Neural cell (in vitro differentiated cells): ENCODE measurements at regions not wholly inside any gene's neighbourhood (a gene's known extent, or its start where the extent isn't known, plus 50 kb on each side); places are given as distances from the start of the nearest gene placed in this dataset.

Experiments used
- H2AFZ ChIP-seq: fragments of 200-600, 300-800 bp; sonication (generic), shearing (Covaris generic); 2 replicates; pipeline ENCODE4 v1.6.0; 2014; ENCODE audit warnings: low read depth, mild to moderate bottlenecking, antibody characterized with exemption, low read length, moderate library complexity
- H3F3A ChIP-seq: fragments of 200-600 bp; shearing (Covaris generic); 2 replicates; pipeline ENCODE4 v1.6.1; 2016; ENCODE audit warnings: mild to moderate bottlenecking, moderate library complexity, mixed read lengths, antibody characterized with exemption, low read length; ENCODE audit not compliant: insufficient read depth, poor library complexity, severe bottlenecking
- H3K27ac ChIP-seq: fragments of 200-600, 300-800 bp; sonication (generic), shearing (Covaris generic); 2 replicates; pipeline ENCODE4 v1.5.1; 2014; ENCODE audit warnings: mild to moderate bottlenecking, low read length, moderate library complexity
- H3K27me3 ChIP-seq: fragments of 300-800, 200-600 bp; sonication (generic), shearing (Covaris generic); 2 replicates; pipeline ENCODE4 v1.6.0; 2014; ENCODE audit warnings: mild to moderate bottlenecking, low read depth, low read length, moderate library complexity; ENCODE audit not compliant: insufficient read depth
- H3K36me3 ChIP-seq: fragments of 300-800, 200-600 bp; sonication (generic), shearing (Covaris generic); 2 replicates; pipeline ENCODE4 v1.5.1; 2014; ENCODE audit warnings: mild to moderate bottlenecking, antibody characterized with exemption, low read length, moderate library complexity; ENCODE audit not compliant: insufficient read depth
- H3K4me2 ChIP-seq: fragments of 300-800, 200-600 bp; sonication (generic), shearing (Covaris generic); 2 replicates; pipeline ENCODE4 v1.6.0; 2014; ENCODE audit warnings: mild to moderate bottlenecking, low read length
- H3K4me3 ChIP-seq: fragments of 300-800, 200-600 bp; sonication (generic), shearing (Covaris generic); 2 replicates; pipeline ENCODE4 v1.5.1; 2014; ENCODE audit warnings: mild to moderate bottlenecking, low read length, moderate library complexity
- H3K79me2 ChIP-seq: fragments of 200-600 bp; shearing (Covaris generic); replicated peaks from 2 replicates; pipeline ENCODE4 v1.6.0; 2014; ENCODE audit warnings: mild to moderate bottlenecking, low read length, moderate library complexity; ENCODE audit not compliant: insufficient read depth
- H3K9ac ChIP-seq: fragments of 300-800, 200-600 bp; sonication (generic), shearing (Covaris generic); 2 replicates; pipeline ENCODE4 v1.6.1; 2016; ENCODE audit warnings: mild to moderate bottlenecking, low read length, mixed read lengths
- H3K9me2 ChIP-seq: fragments of 200-600 bp; shearing (Covaris generic); 2 replicates; pipeline ENCODE4 v1.6.1; 2016; ENCODE audit warnings: mild to moderate bottlenecking, low read length, mixed read lengths; ENCODE audit not compliant: insufficient read depth
- H3K9me3 ChIP-seq: fragments of 200-600, 300-800 bp; sonication (generic), shearing (Covaris generic); 2 replicates; pipeline ENCODE4 v1.6.1; 2016; ENCODE audit warnings: mild to moderate bottlenecking, mixed run types, low read length, moderate library complexity, mixed read lengths
- H4K20me1 ChIP-seq: fragments of 200-600 bp; shearing (Covaris generic); 2 replicates; pipeline ENCODE4 v1.6.1; 2016; ENCODE audit warnings: mild to moderate bottlenecking, mixed run types; ENCODE audit not compliant: insufficient read depth
- EP300 ChIP-seq: fragments of 450-650 bp; conservative IDR thresholded peaks from 2 replicates; pipeline ENCODE4 v1.6.1; 2014; ENCODE audit warnings: antibody characterized with exemption, mild to moderate bottlenecking, moderate library complexity; ENCODE audit not compliant: poor library complexity, severe bottlenecking
- EZH2 ChIP-seq: fragments of 200-600, 300-800 bp; shearing (Covaris generic), sonication (generic); IDR thresholded peaks from 2 replicates; pipeline ENCODE4 v1.6.1; 2014; ENCODE audit warnings: antibody characterized with exemption, low read length, borderline replicate concordance, mild to moderate bottlenecking; ENCODE audit not compliant: insufficient read depth, poor library complexity, severe bottlenecking
- MXI1 ChIP-seq: fragments of 450-650 bp; conservative IDR thresholded peaks from 2 replicates; pipeline ENCODE4 v1.6.1; 2014; ENCODE audit warnings: antibody characterized with exemption, mild to moderate bottlenecking; ENCODE audit not compliant: poor library complexity, severe bottlenecking
- POLR2AphosphoS5 ChIP-seq: IDR thresholded peaks from 2 replicates; pipeline ENCODE4 v1.6.1; 2012
- RAD21 ChIP-seq: fragments of 450-650 bp; conservative IDR thresholded peaks from 2 replicates; pipeline ENCODE4 v1.6.1; 2014; ENCODE audit warnings: antibody characterized with exemption, mild to moderate bottlenecking, moderate library complexity
- SMC3 ChIP-seq: fragments of 450-650 bp; conservative IDR thresholded peaks from 2 replicates; pipeline ENCODE4 v1.6.1; 2014; ENCODE audit warnings: antibody characterized with exemption, mild to moderate bottlenecking, moderate library complexity; ENCODE audit not compliant: poor library complexity
- TAF1 ChIP-seq: IDR thresholded peaks from 2 replicates; pipeline ENCODE4 v1.6.1; 2012; ENCODE audit warnings: low read depth
- TF ChIP-seq, protein P1 (sequence below): IDR thresholded peaks from 2 replicates; pipeline ENCODE4 v1.6.1; 2012; ENCODE audit warnings: borderline replicate concordance
- TF ChIP-seq, protein P2 (sequence below): fragments of 450-650 bp; IDR thresholded peaks from 2 replicates; pipeline ENCODE4 v1.5.1; 2014; ENCODE audit warnings: antibody characterized with exemption, mild to moderate bottlenecking, moderate library complexity; ENCODE audit not compliant: poor library complexity, severe bottlenecking

GRCh38 chr4:35824231-35824630 is 420.1 kb downstream of the ARAP2 start:
- Histone ChIP-seq H3F3A (no peaks in the 10 kb centered on the region), H3K4me3 (no peak overlapping the region), H2AFZ (no peak overlapping the region), H3K27me3 (no peaks in the 10 kb centered on the region), H3K36me3 (no peaks in the 10 kb centered on the region), H3K9me3 (no peaks in the 10 kb centered on the region), H3K9ac (no peak overlapping the region), H3K79me2 (no peaks in the 10 kb centered on the region), H3K4me2 (no peak overlapping the region), H4K20me1 (no peaks in the 10 kb centered on the region), H3K27ac (no peak overlapping the region), H3K9me2 (no peaks in the 10 kb centered on the region)
- TF ChIP-seq MXI1, result no peak
- TF ChIP-seq POLR2AphosphoS5, result no peak

DNA sequence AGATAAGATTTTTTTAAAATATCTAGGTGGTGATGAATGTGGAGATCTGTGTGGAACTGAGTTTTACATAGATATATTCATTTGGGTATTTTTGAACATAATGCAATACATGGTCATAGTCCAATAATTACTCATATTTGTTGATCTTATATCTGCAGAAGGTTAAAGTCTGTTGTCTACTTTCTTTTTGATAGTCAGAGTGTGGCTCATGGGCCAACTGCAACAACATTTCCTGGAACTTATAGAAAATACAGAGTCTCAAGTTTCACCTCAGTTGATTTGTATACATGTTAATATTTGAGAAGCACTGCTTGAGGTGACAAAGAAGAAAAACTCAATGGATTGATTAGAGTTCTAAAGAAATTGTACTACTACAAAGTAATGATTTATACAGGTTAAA is 408.4 kb downstream of the ARAP2 start:
- Histone ChIP-seq H3K9ac (no peak overlapping the region), H3K79me2 (no peaks in the 10 kb centered on the region), H3K27ac (no peak overlapping the region), H3K4me2 (no peak overlapping the region), H3F3A (no peaks in the 10 kb centered on the region), H2AFZ (no peak overlapping the region), H3K4me3 (no peak overlapping the region), H4K20me1 (no peaks in the 10 kb centered on the region), H3K27me3 (no peaks in the 10 kb centered on the region), H3K36me3 (no peaks in the 10 kb centered on the region), H3K9me2 (no peaks in the 10 kb centered on the region), H3K9me3 (no peaks in the 10 kb centered on the region)
- TF ChIP-seq EZH2, result no peak
- TF ChIP-seq MXI1, result no peak
- TF ChIP-seq TAF1, result no peak
- no peak for TF ChIP-seq POLR2AphosphoS5
- TF ChIP-seq SMC3, result no peak

GRCh38 chr4:35836596-35836995 is 407.7 kb downstream of the ARAP2 start:
- Histone ChIP-seq H3K4me3 (no peak overlapping the region), H3K36me3 (no peaks in the 10 kb centered on the region), H3K9me3 (no peaks in the 10 kb centered on the region), H3K27me3 (no peaks in the 10 kb centered on the region), H3F3A (no peaks in the 10 kb centered on the region), H2AFZ (no peak overlapping the region), H3K79me2 (no peaks in the 10 kb centered on the region), H3K4me2 (no peak overlapping the region), H4K20me1 (no peaks in the 10 kb centered on the region), H3K9ac (no peak overlapping the region), H3K9me2 (no peaks in the 10 kb centered on the region), H3K27ac (no peak overlapping the region)
- no peak for TF ChIP-seq TAF1
- TF ChIP-seq, protein P1, sequence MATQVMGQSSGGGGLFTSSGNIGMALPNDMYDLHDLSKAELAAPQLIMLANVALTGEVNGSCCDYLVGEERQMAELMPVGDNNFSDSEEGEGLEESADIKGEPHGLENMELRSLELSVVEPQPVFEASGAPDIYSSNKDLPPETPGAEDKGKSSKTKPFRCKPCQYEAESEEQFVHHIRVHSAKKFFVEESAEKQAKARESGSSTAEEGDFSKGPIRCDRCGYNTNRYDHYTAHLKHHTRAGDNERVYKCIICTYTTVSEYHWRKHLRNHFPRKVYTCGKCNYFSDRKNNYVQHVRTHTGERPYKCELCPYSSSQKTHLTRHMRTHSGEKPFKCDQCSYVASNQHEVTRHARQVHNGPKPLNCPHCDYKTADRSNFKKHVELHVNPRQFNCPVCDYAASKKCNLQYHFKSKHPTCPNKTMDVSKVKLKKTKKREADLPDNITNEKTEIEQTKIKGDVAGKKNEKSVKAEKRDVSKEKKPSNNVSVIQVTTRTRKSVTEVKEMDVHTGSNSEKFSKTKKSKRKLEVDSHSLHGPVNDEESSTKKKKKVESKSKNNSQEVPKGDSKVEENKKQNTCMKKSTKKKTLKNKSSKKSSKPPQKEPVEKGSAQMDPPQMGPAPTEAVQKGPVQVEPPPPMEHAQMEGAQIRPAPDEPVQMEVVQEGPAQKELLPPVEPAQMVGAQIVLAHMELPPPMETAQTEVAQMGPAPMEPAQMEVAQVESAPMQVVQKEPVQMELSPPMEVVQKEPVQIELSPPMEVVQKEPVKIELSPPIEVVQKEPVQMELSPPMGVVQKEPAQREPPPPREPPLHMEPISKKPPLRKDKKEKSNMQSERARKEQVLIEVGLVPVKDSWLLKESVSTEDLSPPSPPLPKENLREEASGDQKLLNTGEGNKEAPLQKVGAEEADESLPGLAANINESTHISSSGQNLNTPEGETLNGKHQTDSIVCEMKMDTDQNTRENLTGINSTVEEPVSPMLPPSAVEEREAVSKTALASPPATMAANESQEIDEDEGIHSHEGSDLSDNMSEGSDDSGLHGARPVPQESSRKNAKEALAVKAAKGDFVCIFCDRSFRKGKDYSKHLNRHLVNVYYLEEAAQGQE, result no peak
- TF ChIP-seq POLR2AphosphoS5, result no peak
- no peak for TF ChIP-seq MXI1
- TF ChIP-seq RAD21, result no peak
- TF ChIP-seq, protein P2, sequence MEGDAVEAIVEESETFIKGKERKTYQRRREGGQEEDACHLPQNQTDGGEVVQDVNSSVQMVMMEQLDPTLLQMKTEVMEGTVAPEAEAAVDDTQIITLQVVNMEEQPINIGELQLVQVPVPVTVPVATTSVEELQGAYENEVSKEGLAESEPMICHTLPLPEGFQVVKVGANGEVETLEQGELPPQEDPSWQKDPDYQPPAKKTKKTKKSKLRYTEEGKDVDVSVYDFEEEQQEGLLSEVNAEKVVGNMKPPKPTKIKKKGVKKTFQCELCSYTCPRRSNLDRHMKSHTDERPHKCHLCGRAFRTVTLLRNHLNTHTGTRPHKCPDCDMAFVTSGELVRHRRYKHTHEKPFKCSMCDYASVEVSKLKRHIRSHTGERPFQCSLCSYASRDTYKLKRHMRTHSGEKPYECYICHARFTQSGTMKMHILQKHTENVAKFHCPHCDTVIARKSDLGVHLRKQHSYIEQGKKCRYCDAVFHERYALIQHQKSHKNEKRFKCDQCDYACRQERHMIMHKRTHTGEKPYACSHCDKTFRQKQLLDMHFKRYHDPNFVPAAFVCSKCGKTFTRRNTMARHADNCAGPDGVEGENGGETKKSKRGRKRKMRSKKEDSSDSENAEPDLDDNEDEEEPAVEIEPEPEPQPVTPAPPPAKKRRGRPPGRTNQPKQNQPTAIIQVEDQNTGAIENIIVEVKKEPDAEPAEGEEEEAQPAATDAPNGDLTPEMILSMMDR, result no peak
- TF ChIP-seq EP300, result no peak
- no peak for TF ChIP-seq EZH2
- TF ChIP-seq SMC3, result no peak
